Hippocampal formation (tissue), 2 donors: ENCODE measurements at regions not wholly inside any gene's neighbourhood (a gene's known extent, or its start where the extent isn't known, plus 50 kb on each side); places are given as distances from the start of the nearest gene placed in this dataset.
"Not testable (repeated sequence)": the region's sequence is repeated elsewhere in the genome, so short reads cannot be mapped to it uniquely, and the experiment has no call there.

ENCODE experiments used
- DNase-seq, 2 donors: peaks; one replicate each; lab custom pipeline; 2025; lab: John Stamatoyannopoulos, UW

DNA sequence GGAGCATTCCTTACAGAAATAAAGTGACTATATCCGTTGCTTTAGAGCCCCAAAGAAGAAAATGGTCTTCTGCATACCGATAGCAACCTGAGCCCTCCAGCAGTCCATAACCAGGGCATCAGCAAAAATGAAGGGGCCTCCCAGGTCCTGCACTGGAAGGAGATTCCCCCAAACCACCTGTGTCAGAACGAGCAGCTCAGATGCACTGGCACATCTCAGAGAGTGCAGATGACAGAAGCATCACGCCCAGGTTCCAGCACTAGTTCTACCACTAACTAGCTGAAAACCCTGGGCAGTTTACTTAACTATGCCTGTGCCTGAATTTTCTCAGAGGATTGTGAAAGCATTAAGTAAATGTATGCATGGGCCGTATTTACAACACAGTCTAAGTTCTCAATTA, 466.7 kb upstream of the MYT1L start:
- DNase-seq: no peak

GRCh38 chr2:2796207-2796606, 465.1 kb upstream of the MYT1L start:
- no peak for DNase-seq

- no peak for DNase-seq
Measured at GRCh38 chr2:2795438-2796091, 464.5 kb upstream of the MYT1L start.

DNA sequence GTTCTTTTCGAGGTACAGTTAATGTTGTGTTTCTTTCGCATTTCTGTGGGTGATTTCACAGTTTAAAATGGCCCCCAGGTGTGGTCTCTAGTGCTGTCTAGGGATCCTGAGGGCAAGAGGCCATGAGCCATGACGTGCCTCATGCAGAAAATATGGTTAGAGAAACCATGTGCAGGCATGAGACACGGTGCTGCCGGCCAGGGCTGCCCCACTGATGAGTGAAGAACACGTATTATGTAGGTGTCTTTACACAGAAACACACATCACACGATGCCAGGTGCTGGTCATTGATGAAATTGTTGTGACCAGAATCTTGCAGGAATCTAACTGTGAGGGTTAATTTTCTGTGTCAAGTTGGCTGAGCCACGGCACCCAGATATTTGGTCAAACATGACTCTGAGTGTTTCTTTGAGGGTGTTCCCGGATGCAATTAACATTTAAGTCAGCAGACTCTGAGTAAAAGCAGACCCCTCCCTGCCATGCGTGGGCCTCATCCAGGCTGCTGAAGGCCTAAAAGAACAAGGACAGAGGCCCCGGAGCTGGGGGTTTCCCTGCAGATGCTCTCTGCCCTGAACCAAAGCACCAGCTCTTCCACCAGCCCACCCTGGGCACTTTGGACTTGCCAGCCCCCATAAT, 463.0 kb upstream of the MYT1L start:
- DNase-seq: no peak

GRCh38 chr2:2793514-2793913, 462.4 kb upstream of the MYT1L start:
- DNase-seq: no peak

GRCh38 chr2:2791606-2792005, 460.5 kb upstream of the MYT1L start:
- DNase-seq: no peak

- no peak for DNase-seq
Measured at GRCh38 chr2:2791031-2791430, 460.0 kb upstream of the MYT1L start.

GRCh38 chr2:2788076-2788475, 457.0 kb upstream of the MYT1L start:
- no peak for DNase-seq

DNA sequence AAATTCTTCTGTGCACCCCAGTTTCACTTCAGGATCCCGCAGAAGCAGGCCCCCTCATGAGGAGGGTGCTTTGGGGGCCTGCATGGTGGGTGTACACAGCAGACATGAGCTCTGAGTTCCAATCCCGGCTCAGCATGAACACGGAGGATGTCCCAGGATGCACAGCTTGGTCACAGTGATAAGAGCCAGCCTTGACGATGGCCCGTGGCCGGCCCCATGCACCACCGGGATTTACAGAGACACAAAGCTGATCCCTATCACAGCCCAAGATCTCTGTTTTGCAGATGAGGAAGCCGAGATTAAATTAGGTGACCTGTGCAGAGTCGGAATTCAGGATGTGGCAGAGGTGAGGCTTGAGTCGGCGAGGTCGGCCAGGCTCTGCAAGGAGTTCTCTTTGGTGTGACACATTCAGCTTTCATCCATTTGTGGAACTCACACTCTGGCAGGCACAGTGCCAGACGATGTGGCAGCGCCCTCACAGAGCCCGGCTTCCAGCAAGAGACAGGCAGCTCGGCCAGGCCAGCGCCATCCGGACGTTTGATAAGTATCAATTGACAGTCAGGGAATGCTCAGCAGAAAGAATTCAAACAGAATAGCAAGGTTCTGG, 456.3 kb upstream of the MYT1L start:
- DNase-seq: no peak

DNA sequence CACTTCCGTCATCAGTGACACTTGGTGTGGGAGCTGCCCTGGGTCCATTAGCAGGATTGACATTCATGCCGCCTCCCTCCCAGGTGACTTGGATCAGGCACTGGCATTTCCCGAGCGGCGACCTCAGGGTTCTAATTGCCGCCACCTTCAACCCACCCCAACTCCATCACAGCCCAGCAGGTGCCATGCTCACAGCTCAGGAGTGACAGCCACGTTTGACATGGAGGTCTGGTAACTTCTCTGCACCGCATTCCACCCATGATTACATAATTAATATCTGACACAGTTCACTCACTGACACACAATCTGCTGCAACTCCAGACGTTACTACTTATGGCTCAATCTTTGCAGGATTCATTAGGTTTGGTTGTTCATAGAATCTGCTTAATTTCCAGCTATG, 450.9 kb upstream of the MYT1L start:
- DNase-seq: no peak

GRCh38 chr2:2779727-2780126, 448.7 kb upstream of the MYT1L start:
- DNase-seq: no peak

GRCh38 chr2:2777876-2778275, 446.8 kb upstream of the MYT1L start:
- DNase-seq: no peak

- DNase-seq: peak in 1 of 2 donors; percentile 48
Measured at GRCh38 chr2:2777213-2777612, 446.1 kb upstream of the MYT1L start.

DNA sequence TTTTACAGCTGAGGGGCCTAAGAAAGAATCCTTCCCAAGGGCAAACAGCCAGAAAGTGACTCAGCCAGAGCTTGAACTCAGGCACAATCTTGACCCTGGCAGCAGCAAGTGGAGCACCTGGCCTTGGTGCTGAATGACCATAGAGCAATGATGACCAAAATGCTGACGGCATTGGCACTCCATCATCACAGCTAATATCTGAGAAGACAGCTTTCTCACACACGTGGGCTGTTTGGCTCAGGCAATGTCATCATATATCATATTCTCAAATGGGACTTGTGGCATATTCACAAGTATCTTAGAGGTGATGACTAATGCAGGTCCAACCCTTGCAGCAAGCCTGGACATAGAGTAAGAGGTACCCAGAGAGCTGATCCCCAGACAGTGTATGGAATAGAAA, 443.9 kb upstream of the MYT1L start:
- DNase-seq: no peak

GRCh38 chr2:2773692-2774091, 442.6 kb upstream of the MYT1L start:
- no peak for DNase-seq

- DNase-seq: not testable (repeated sequence)
Measured at GRCh38 chr2:2773080-2773479, 442.0 kb upstream of the MYT1L start.

DNA sequence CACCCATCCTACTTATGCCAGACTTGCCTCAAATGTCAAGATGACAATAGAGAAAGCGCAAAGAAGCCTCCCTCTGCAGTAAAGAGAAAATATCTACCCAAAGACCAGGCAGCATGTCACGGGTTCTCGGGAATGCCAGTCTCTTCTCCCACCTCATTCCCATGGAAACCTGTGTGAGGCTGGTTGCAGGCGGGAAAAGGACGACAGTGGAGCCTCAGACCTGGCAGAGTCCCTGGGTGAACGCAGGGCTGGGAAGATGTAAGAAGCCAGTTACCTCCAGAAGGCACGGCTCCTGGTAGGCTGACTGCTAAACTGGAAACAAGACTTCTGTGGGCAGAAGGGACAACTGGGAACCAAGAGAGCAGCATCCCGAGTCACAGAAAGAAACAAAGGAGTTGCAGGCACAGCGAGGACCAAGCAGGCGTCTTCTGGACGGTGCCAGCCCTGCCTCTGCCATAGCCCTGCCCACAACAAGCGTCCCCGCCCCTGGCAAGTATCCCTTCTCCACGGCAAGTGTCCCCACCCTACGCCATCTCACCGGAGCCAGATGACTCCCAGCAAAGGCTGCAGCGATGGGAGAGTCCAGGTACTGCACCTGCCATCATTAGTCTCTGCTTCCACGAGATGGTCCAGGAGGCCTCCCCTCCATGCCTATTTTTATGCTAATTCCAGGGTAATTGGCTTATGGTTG, 440.8 kb upstream of the MYT1L start:
- no peak for DNase-seq

DNA sequence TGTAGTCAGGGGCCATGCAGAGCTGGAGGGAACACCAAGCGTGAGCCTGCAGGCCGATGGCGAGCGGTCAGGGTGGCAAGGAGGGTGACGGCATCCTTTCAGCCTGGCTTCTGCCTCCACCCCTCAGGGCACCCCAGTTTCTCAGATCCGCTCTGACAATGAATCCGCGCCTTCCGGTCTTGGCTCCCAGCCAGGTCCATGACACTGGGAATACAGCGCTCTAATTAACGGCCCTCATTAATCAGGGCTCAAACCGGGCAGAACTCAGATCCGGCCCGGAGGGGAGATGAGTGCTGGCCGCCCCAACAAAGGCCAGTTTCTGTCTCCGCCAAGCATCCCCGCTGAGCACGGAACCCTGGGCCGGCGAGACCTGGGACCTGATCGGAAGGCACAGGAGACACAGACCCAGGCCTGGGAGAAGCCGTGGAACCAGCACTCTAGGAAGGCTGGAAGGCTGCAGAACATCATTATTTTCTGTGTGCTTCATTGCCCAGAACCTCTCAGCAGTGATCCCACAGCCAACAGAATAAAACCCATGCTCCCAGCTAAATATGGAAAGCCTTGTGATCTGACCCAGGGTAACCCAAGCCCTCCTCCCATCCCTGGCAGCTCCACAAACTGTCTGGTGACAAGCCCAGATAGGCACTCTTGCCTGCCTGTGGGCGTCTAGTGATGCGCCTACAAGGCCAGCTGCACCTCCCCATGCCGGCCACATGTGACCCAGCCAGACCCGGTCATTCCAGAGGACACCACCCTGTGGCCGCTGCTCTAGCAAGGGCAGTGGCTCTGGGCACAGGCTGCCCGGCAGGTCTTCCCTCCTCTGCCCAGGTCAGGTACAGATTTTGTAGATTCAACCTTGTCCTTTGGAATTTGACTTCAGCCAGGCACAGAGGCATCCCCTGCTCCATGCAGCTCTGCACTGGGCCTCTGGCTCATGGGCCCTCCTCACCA, 438.7 kb upstream of the MYT1L start:
- peak; percentile 31 to 43 for DNase-seq

DNA sequence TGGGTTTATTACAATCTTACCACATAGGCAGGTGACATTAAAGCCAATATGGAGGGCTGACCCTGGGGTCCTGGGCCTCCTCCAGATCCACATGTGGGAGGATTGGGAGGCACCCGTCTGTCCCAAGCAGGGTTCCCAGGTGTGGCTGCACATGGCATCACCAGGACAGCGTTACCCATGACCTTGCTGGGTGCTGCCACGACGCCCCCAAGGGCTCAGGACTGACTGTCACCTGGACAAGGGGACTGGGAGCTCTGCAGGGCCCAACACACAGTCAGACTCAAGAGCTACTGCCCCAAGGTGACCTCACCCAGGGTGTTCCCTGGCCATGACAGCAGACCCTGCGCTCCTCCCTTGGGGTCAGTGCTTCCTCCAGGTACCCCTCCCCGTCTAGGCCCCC, 437.4 kb upstream of the MYT1L start:
- no peak for DNase-seq

GRCh38 chr2:2767837-2768236, 436.8 kb upstream of the MYT1L start:
- no peak for DNase-seq

- no peak for DNase-seq
Measured at GRCh38 chr2:2765839-2766495, 434.9 kb upstream of the MYT1L start.
